ENCODE measurements at regions not wholly inside any gene's neighbourhood (a gene's known extent, or its start where the extent isn't known, plus 50 kb on each side); places are given as distances from the start of the nearest gene placed in this dataset.

GRCh38 chr7:18087687-18088078 lies 60.0 kb upstream of the PRPS1L1 start:
- no peak for TF ChIP-seq CTCF (IDR thresholded peaks at IDR 0.05)
- no peak for TF ChIP-seq POLR2A (IDR thresholded peaks at IDR 0.05)
